ENCODE measurements at regions not wholly inside any gene's neighbourhood (a gene's known extent, or its start where the extent isn't known, plus 50 kb on each side); places are given as distances from the start of the nearest gene placed in this dataset.
"Not testable (repeated sequence)": the region's sequence is repeated elsewhere in the genome, so short reads cannot be mapped to it uniquely, and the experiment has no call there.

- TF ChIP-seq REST (IDR thresholded peaks at IDR 0.05; ENCODE audit: low read depth), result no peak
- no peak for TF ChIP-seq ZBTB33 (IDR thresholded peaks at IDR 0.05; ENCODE audit: extremely low read depth, insufficient replicate concordance, low read length)
- no peak for TF ChIP-seq CEBPB (IDR thresholded peaks at IDR 0.05; ENCODE audit: low read depth)
Observed at GRCh38 chr9:95570150-95570549, 53.4 kb upstream of the PTCH1 start (continued).

- ATAC-seq; H3K27ac ChIP-seq (ENCODE audit: low read depth, low read length); DNase-seq (ENCODE audit: low read depth, low spot score); H3K4me3 ChIP-seq (replicated peaks in 1 of 2; ENCODE audit: low read depth in 1 of 2, low read length in 2 of 2); H2AFZ ChIP-seq (ENCODE audit: low read depth, low read length, poor library complexity, severe bottlenecking); H3K27me3 ChIP-seq (ENCODE audit: insufficient read depth, low read length); H3K9me3 ChIP-seq (ENCODE audit: control insufficient read depth in 1 of 2, insufficient read depth in 1 of 2, low read depth in 1 of 2, low read length in 2 of 2); intact Hi-C loops (cut with micrococcal nuclease); H3K9ac ChIP-seq (ENCODE audit: low read length); H3K79me2 ChIP-seq (ENCODE audit: insufficient read depth, low read length); RAD21 ChIA-PET (ENCODE audit: low non-redundant PET in 1 of 2, low total read pairs in 2 of 2, uncharacterized antibody in 2 of 2, unreplicated experiment in 2 of 2); BruUV-seq (replicated peaks); H3K4me1 ChIP-seq (ENCODE audit: control insufficient read depth in 1 of 2, insufficient read depth in 2 of 2, low read length in 2 of 2); H3K36me3 ChIP-seq (ENCODE audit: control insufficient read depth in 1 of 2, insufficient read depth in 2 of 2, low read length in 2 of 2); H3K4me2 ChIP-seq (ENCODE audit: low read length); CTCF ChIA-PET; H4K20me1 ChIP-seq (ENCODE audit: insufficient read depth); H3K9me2 ChIP-seq (ENCODE audit: insufficient read depth); POLR2A ChIA-PET: not testable (repeated sequence)
Observed at GRCh38 chr9:95568735-95569134, 52.0 kb upstream of the PTCH1 start.
